ENCODE measurements at regions not wholly inside any gene's neighbourhood (a gene's known extent, or its start where the extent isn't known, plus 50 kb on each side); places are given as distances from the start of the nearest gene placed in this dataset.

GRCh38 chr1:99535470-99536164 lies 110.3 kb upstream of the PALMD start:
- H3K9ac ChIP-seq (ENCODE audit: low read depth, low read length, poor library complexity, severe bottlenecking) = no peak overlapping the region
- no peaks in the 10 kb centered on the region for H3K9me3 ChIP-seq (ENCODE audit: insufficient read depth, low read depth, low read length)
- no peaks in the 10 kb centered on the region for H3K36me3 ChIP-seq (ENCODE audit: insufficient read depth, low read length)
- TF ChIP-seq CTCF (conservative IDR thresholded peaks at IDR 0.05; ENCODE audit: low read length) (no peak), EZH2phosphoT487 (IDR thresholded peaks at IDR 0.05; ENCODE audit: borderline replicate concordance) (no peak)
- H4K20me1 ChIP-seq (ENCODE audit: insufficient read depth, low read length, poor library complexity, severe bottlenecking) = no peaks in the 10 kb centered on the region
- no peaks in the 10 kb centered on the region for H3F3A ChIP-seq (ENCODE audit: low read depth)
- no peak overlapping the region for H3K4me2 ChIP-seq (ENCODE audit: low read depth, low read length, poor library complexity, severe bottlenecking)
- no peaks in the 10 kb centered on the region for H3K9me2 ChIP-seq (replicated peaks; ENCODE audit: low read depth, low read length)
- no peak overlapping the region for H2AFZ ChIP-seq (ENCODE audit: low read length)
- no peaks in the 10 kb centered on the region for H3K4me1 ChIP-seq (ENCODE audit: insufficient read depth, low read length, poor library complexity, severe bottlenecking)
- no peaks in the 10 kb centered on the region for H3K27me3 ChIP-seq (ENCODE audit: insufficient read depth, low read length, poor library complexity, severe bottlenecking)
- no peaks in the 10 kb centered on the region for H3K79me2 ChIP-seq (ENCODE audit: insufficient read depth, low read length)
- H3K4me3 ChIP-seq (ENCODE audit: low read length, poor library complexity, severe bottlenecking) = no peak overlapping the region

GRCh38 chr1:99537886-99538617 lies 107.9 kb upstream of the PALMD start:
- no peaks in the 10 kb centered on the region for H4K20me1 ChIP-seq (ENCODE audit: insufficient read depth, low read length, poor library complexity, severe bottlenecking)
- no peaks in the 10 kb centered on the region for H3F3A ChIP-seq (ENCODE audit: low read depth)
- no peaks in the 10 kb centered on the region for H3K36me3 ChIP-seq (ENCODE audit: insufficient read depth, low read length)
- H3K9me3 ChIP-seq (ENCODE audit: insufficient read depth, low read depth, low read length) = no peaks in the 10 kb centered on the region
- no peaks in the 10 kb centered on the region for H3K9me2 ChIP-seq (replicated peaks; ENCODE audit: low read depth, low read length)
- no peaks in the 10 kb centered on the region for H3K27me3 ChIP-seq (ENCODE audit: insufficient read depth, low read length, poor library complexity, severe bottlenecking)
- H2AFZ ChIP-seq (ENCODE audit: low read length) = no peak overlapping the region
- no peak overlapping the region for H3K4me2 ChIP-seq (ENCODE audit: low read depth, low read length, poor library complexity, severe bottlenecking)
- H3K79me2 ChIP-seq (ENCODE audit: insufficient read depth, low read length) = no peaks in the 10 kb centered on the region
- no peak overlapping the region for H3K4me3 ChIP-seq (ENCODE audit: low read length, poor library complexity, severe bottlenecking)
- no peak for TF ChIP-seq EZH2phosphoT487 (IDR thresholded peaks at IDR 0.05; ENCODE audit: borderline replicate concordance)
- no peak for TF ChIP-seq CTCF (conservative IDR thresholded peaks at IDR 0.05; ENCODE audit: low read length)
- no peaks in the 10 kb centered on the region for H3K4me1 ChIP-seq (ENCODE audit: insufficient read depth, low read length, poor library complexity, severe bottlenecking)
- no peak overlapping the region for H3K9ac ChIP-seq (ENCODE audit: low read depth, low read length, poor library complexity, severe bottlenecking)

- Histone ChIP-seq H3F3A (ENCODE audit: low read depth) (no peaks in the 10 kb centered on the region), H4K20me1 (ENCODE audit: insufficient read depth, low read length, poor library complexity, severe bottlenecking) (no peaks in the 10 kb centered on the region), H3K4me1 (ENCODE audit: insufficient read depth, low read length, poor library complexity, severe bottlenecking) (no peaks in the 10 kb centered on the region), H3K36me3 (ENCODE audit: insufficient read depth, low read length) (no peaks in the 10 kb centered on the region), H3K9me2 (replicated peaks; ENCODE audit: low read depth, low read length) (no peaks in the 10 kb centered on the region), H3K27me3 (ENCODE audit: insufficient read depth, low read length, poor library complexity, severe bottlenecking) (no peaks in the 10 kb centered on the region), H3K9ac (ENCODE audit: low read depth, low read length, poor library complexity, severe bottlenecking) (no peak overlapping the region), H3K79me2 (ENCODE audit: insufficient read depth, low read length) (no peaks in the 10 kb centered on the region), H3K9me3 (ENCODE audit: insufficient read depth, low read depth, low read length) (no peaks in the 10 kb centered on the region), H3K4me3 (ENCODE audit: low read length, poor library complexity, severe bottlenecking) (no peak overlapping the region), H2AFZ (ENCODE audit: low read length) (no peak overlapping the region), H3K4me2 (ENCODE audit: low read depth, low read length, poor library complexity, severe bottlenecking) (no peak overlapping the region)
- TF ChIP-seq EZH2phosphoT487 (IDR thresholded peaks at IDR 0.05; ENCODE audit: borderline replicate concordance) (no peak), CTCF (conservative IDR thresholded peaks at IDR 0.05; ENCODE audit: low read length) (no peak)
These were observed 107.3 kb upstream of the PALMD start for GRCh38 chr1:99538618-99538956.
